ENCODE measurements at regions not wholly inside any gene's neighbourhood (a gene's known extent, or its start where the extent isn't known, plus 50 kb on each side); places are given as distances from the start of the nearest gene placed in this dataset.
"Not testable (repeated sequence)": the region's sequence is repeated elsewhere in the genome, so short reads cannot be mapped to it uniquely, and the experiment has no call there.

DNA sequence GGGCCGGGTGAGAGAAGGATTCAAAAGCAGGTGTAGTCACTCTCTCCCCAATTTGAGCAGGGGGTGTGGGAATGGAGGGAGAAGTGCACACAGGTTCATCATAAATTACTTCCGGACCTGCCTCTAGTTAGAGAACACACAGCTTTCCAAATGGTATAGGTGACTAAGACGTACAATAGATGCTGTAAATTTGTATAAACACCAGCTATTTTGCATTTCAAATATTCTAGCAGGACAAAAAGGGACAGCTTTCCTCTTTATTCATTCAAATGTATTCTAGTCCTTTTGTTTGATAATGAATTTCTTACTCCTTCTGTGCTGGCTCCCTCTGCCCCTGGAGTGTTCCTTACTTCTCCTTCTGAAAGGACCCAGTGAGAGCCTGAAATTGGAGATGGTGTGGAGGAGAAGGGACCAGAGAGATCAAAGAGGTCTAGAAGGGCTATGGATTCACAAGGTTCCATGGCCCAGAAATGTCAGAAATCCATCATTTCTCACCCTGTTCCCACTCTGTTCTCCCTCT is 53.2 kb upstream of the SH3BP4 start:
- Histone ChIP-seq H3K27me3 (ENCODE audit: insufficient read depth, low read depth, low read length) (no peaks in the 10 kb centered on the region), H3K9me2 (ENCODE audit: insufficient read depth, low read length) (no peaks in the 10 kb centered on the region), H3K4me3 (ENCODE audit: low read length) (no peak overlapping the region), H3K27ac (ENCODE audit: low read length) (no peak overlapping the region), H4K20me1 (ENCODE audit: insufficient read depth) (no peaks in the 10 kb centered on the region), H3K79me2 (replicated peaks; ENCODE audit: insufficient read depth, low read length) (no peaks in the 10 kb centered on the region), H3K4me2 (ENCODE audit: low read length) (no peak overlapping the region), H3K9me3 (ENCODE audit: low read length) (no peaks in the 10 kb centered on the region), H3F3A (ENCODE audit: insufficient read depth, low read length, poor library complexity, severe bottlenecking) (no peaks in the 10 kb centered on the region), H3K36me3 (ENCODE audit: insufficient read depth, low read length) (no peaks in the 10 kb centered on the region), H3K9ac (ENCODE audit: low read length) (no peak overlapping the region), H2AFZ (ENCODE audit: low read depth, low read length) (no peak overlapping the region)
- TF ChIP-seq RAD21 (conservative IDR thresholded peaks at IDR 0.05) (no peak), REST (IDR thresholded peaks at IDR 0.05; ENCODE audit: borderline replicate concordance) (no peak), POLR2AphosphoS5 (IDR thresholded peaks at IDR 0.05) (no peak)

- H3K79me2 ChIP-seq (replicated peaks; ENCODE audit: insufficient read depth, low read length); H3K4me3 ChIP-seq (ENCODE audit: low read length); H2AFZ ChIP-seq (ENCODE audit: low read depth, low read length); H3K4me2 ChIP-seq (ENCODE audit: low read length); H3K9me2 ChIP-seq (ENCODE audit: insufficient read depth, low read length); H4K20me1 ChIP-seq (ENCODE audit: insufficient read depth); H3K9ac ChIP-seq (ENCODE audit: low read length); H3K27ac ChIP-seq (ENCODE audit: low read length); H3K9me3 ChIP-seq (ENCODE audit: low read length); H3K36me3 ChIP-seq (ENCODE audit: insufficient read depth, low read length); H3F3A ChIP-seq (ENCODE audit: insufficient read depth, low read length, poor library complexity, severe bottlenecking); H3K27me3 ChIP-seq (ENCODE audit: insufficient read depth, low read depth, low read length): not testable (repeated sequence)
Observed at GRCh38 chr2:234888442-234888841, 63.4 kb upstream of the SH3BP4 start.

- H3K79me2 ChIP-seq (replicated peaks; ENCODE audit: insufficient read depth, low read length) = no peaks in the 10 kb centered on the region
- H3K36me3 ChIP-seq (ENCODE audit: insufficient read depth, low read length) = no peaks in the 10 kb centered on the region
- no peaks in the 10 kb centered on the region for H3K9me3 ChIP-seq (ENCODE audit: low read length)
- H3K27ac ChIP-seq (ENCODE audit: low read length) = no peak overlapping the region
- no peak overlapping the region for H3K9ac ChIP-seq (ENCODE audit: low read length)
- H3F3A ChIP-seq (ENCODE audit: insufficient read depth, low read length, poor library complexity, severe bottlenecking) = no peaks in the 10 kb centered on the region
- H3K4me2 ChIP-seq (ENCODE audit: low read length) = no peak overlapping the region
- H3K9me2 ChIP-seq (ENCODE audit: insufficient read depth, low read length) = no peaks in the 10 kb centered on the region
- H2AFZ ChIP-seq (ENCODE audit: low read depth, low read length) = no peak overlapping the region
- no peak for TF ChIP-seq EP300 (conservative IDR thresholded peaks at IDR 0.05; ENCODE audit: poor library complexity, severe bottlenecking)
- no peak for TF ChIP-seq CTCF (IDR thresholded peaks at IDR 0.05; ENCODE audit: poor library complexity, severe bottlenecking)
- TF ChIP-seq REST (IDR thresholded peaks at IDR 0.05; ENCODE audit: borderline replicate concordance) = no peak
- TF ChIP-seq POLR2AphosphoS5 (IDR thresholded peaks at IDR 0.05) = no peak
- no peak for TF ChIP-seq EZH2 (IDR thresholded peaks at IDR 0.05; ENCODE audit: borderline replicate concordance, insufficient read depth, low read length, poor library complexity, severe bottlenecking)
- TF ChIP-seq RAD21 (conservative IDR thresholded peaks at IDR 0.05) = no peak
- TF ChIP-seq SMC3 (conservative IDR thresholded peaks at IDR 0.05; ENCODE audit: poor library complexity) = no peak
- no peak for TF ChIP-seq TAF1 (IDR thresholded peaks at IDR 0.05; ENCODE audit: low read depth)
- no peak for TF ChIP-seq MXI1 (conservative IDR thresholded peaks at IDR 0.05; ENCODE audit: poor library complexity, severe bottlenecking)
- H3K27me3 ChIP-seq (ENCODE audit: insufficient read depth, low read depth, low read length) = no peaks in the 10 kb centered on the region
- H4K20me1 ChIP-seq (ENCODE audit: insufficient read depth) = no peaks in the 10 kb centered on the region
- H3K4me3 ChIP-seq (ENCODE audit: low read length) = no peak overlapping the region
Observed at GRCh38 chr2:234887195-234887594, 64.6 kb upstream of the SH3BP4 start.
